ENCODE measurements at regions not wholly inside any gene's neighbourhood (a gene's known extent, or its start where the extent isn't known, plus 50 kb on each side); places are given as distances from the start of the nearest gene placed in this dataset.

DNA sequence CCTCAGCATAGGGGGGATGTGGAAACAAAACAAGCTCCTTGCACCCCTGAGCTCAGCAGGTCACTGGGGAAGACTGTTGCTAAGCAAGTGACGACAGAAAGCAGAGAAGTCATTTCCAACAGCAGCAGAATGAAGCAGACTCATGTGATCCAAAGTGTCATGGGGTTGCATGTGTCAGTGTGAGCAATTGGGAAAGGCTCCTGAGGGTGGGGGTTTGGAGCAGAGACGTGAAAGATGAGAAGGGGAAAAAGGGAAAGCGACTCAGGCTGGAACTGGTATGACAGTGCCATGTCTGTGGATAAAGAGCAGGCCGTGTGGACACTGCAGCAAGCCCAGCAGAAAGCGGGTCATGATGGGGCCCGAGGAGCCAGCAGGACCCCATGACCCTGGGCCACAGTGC, 363.9 kb downstream of the PREX1 start:
- TF ChIP-seq, protein P1, sequence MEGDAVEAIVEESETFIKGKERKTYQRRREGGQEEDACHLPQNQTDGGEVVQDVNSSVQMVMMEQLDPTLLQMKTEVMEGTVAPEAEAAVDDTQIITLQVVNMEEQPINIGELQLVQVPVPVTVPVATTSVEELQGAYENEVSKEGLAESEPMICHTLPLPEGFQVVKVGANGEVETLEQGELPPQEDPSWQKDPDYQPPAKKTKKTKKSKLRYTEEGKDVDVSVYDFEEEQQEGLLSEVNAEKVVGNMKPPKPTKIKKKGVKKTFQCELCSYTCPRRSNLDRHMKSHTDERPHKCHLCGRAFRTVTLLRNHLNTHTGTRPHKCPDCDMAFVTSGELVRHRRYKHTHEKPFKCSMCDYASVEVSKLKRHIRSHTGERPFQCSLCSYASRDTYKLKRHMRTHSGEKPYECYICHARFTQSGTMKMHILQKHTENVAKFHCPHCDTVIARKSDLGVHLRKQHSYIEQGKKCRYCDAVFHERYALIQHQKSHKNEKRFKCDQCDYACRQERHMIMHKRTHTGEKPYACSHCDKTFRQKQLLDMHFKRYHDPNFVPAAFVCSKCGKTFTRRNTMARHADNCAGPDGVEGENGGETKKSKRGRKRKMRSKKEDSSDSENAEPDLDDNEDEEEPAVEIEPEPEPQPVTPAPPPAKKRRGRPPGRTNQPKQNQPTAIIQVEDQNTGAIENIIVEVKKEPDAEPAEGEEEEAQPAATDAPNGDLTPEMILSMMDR (IDR thresholded peaks at IDR 0.05; ENCODE audit: low read length, missing control alignments) = no peak
- H3K4me3 ChIP-seq (replicated peaks; ENCODE audit: low read depth, low read length) = no peak overlapping the region
- peak; percentile 48 for DNase-seq (ENCODE audit: low read depth)

DNA sequence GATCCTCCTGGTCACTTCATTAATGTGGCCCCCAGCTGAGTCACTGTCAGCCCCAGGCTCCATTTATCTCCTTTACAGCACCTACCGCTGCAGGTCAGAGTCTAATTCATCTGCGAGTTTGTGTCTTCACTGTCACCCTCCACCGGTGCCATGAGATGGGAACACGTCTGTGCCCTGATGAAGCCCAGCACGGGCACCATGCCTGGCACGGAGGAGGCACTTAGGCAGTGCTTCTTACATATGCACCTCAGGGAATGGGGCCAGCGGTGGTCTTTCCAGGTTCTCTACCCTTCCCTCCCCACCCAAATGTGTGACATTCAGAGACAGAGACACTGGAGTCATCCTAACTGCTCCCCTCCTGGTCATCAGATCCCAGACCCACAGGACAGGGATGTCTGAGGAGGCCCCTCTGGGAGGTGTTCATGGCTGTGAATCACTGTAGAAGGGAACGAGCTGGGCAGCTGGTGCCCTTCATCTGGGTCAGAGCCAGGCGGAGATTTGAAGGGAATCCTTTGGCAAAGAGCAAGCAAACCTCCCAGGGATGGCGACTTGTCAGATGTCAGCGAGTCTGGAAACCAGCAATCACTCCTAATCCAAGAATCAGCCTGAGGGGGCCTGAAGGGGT, 364.6 kb downstream of the PREX1 start:
- H3K4me3 ChIP-seq (replicated peaks; ENCODE audit: low read depth, low read length) = no peak overlapping the region
- DNase-seq (ENCODE audit: low read depth) = no peak
- TF ChIP-seq, protein P1 (IDR thresholded peaks at IDR 0.05; ENCODE audit: low read length, missing control alignments) = no peak

DNA sequence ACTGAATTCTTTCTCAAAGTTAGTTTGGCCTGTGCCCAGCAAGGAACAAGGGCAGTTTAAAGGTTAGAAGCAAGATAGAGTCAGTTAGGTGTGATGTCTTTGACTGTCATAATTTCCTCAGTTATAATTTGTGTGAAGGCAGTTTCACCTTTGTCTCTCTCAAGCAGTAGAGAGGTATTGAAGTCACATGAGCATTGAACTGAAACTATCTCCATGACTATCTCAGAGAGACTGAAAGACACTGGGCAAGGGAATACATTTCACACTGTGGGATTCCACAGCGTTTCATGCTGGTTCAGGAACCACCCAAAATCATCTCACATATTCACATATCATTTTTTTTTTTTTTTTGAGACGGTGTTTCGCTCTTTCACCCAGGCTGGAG, 366.1 kb downstream of the PREX1 start:
- TF ChIP-seq, protein P1 (IDR thresholded peaks at IDR 0.05; ENCODE audit: low read length, missing control alignments) = no peak

DNA sequence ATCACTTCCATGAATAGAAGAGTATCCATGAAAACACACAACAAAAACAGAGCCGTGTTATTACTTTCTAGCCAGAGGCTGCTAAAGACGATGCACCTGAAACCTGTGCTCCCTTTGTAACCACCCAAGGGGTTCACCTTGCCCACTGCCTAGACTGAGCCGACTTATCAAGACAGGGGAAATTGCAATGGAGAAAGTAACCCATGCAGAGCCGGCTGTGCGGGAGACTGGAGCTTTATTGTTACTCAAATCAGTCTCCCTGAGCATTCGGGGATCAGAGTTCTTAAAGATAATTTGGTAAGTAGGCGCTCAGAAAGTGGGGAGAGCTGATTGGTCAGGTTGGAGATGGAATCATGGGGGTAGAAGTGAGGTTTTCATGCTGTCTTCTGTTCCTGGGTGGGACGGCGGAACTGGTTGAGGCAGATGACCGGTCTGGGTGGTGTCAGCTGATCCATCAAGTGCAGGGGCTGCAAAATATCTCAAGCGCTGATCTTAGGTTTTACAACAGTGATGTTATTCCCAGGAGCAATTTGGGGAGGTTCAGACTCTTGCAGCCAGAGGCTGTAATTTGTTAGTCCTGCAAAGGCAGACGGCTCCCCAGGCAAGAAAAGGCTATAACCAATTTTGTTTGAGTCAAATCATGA, 366.6 kb downstream of the PREX1 start:
- TF ChIP-seq, protein P1 (IDR thresholded peaks at IDR 0.05; ENCODE audit: low read length, missing control alignments) = no peak
- no peak overlapping the region for H3K4me3 ChIP-seq (replicated peaks; ENCODE audit: low read depth, low read length)
- DNase-seq (ENCODE audit: low read depth) = no peak

More for the DNA sequence above, 366.1 kb downstream of the PREX1 start:
- no peak for DNase-seq (ENCODE audit: low read depth)
- no peak overlapping the region for H3K4me3 ChIP-seq (replicated peaks; ENCODE audit: low read depth, low read length)

DNA sequence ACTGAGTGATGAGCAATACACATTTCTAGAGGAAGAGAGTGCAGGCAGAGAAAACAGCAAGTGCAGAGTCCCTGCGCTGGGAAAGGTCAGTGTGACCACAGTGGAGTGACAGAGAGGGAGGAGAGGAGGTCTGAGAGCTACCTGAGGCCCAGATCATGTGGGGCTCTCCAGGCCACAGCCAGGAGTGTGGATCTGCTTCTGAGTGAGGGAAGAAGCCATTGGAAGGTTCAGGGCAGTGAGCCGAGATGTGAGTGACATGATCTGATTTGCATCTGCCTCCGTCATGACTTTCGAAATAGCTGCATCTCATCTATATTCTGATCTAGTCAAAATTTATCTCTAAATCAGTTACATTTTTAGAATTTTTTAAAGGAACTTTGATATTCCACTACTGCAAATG, 367.1 kb downstream of the PREX1 start:
- TF ChIP-seq, protein P1 (IDR thresholded peaks at IDR 0.05; ENCODE audit: low read length, missing control alignments) = no peak
- no peak overlapping the region for H3K4me3 ChIP-seq (replicated peaks; ENCODE audit: low read depth, low read length)
- no peak for DNase-seq (ENCODE audit: low read depth)

DNA sequence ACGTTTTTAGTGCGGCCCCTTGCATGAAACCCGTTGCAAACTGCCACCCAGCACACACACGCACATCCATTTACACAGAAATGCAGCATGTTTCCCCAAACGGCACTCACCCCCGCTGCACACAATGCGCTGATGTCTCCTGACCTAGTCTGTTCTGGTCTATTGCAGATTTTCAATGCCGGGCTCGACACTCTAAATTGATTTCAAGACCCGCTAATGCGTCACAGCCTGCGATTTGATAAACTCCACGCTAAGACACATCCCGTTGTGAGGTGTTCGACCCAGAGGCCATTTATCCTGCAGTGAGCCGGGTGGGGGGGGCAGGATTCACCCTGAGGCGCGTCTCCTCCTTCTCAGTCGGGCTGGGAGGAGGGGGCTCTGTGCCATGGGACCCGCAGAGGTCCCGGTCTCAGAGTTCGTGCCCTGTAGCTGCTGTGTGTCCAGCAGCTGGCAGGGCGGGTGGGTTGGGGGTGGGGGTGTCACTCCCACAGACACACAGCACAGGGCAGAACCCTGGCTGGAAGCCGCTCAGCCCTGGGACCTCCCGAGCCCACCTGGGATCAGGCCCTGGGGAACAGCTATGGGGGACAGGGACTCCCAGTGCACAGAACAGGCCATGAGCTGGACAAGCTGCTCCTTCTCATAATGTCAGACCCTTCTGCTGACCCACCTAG, 367.9 kb downstream of the PREX1 start:
- TF ChIP-seq, protein P1 (IDR thresholded peaks at IDR 0.05; ENCODE audit: low read length, missing control alignments) = no peak
- H3K4me3 ChIP-seq (replicated peaks; ENCODE audit: low read depth, low read length) = no peak overlapping the region
- no peak for DNase-seq (ENCODE audit: low read depth)

All from fibroblast of pulmonary artery (primary cell).